ENCODE measurements at regions not wholly inside any gene's neighbourhood (a gene's known extent, or its start where the extent isn't known, plus 50 kb on each side); places are given as distances from the start of the nearest gene placed in this dataset.
A peak's percentile ranks its signal among the peaks of the same experiment; 100 is the strongest.

- Mint-ChIP-seq H3K9me3 (no peaks in the 10 kb centered on the region; a peak in 2 of 5 replicates), H3K4me3 (no peak overlapping the region)
- no peak overlapping the region for H4K91ac ChIP-seq (ENCODE audit: insufficient read length, low read depth, low read length)
These were observed 188.7 kb upstream of the MBL2 start for GRCh38 chr10:52961323-52961722.

More at GRCh38 chr10:52961323-52961722, 188.7 kb upstream of the MBL2 start:
- Mint-ChIP-seq H3K36me3 (ENCODE audit: insufficient read depth in 1 of 3, low read depth in 3 of 3) (peaks cover 0 to 8% (median 2%) of the 10 kb centered on the region in 3 experiments; a peak in 3 of 7 replicates), H3K27ac (peak overlapping the region in 2 of 3 experiments; percentile 1 to 58; a peak in 3 of 7 replicates), H3K27me3 (ENCODE audit: low read depth) (no peaks in the 10 kb centered on the region), H3K4me1 (peaks cover 25 to 29% of the 10 kb centered on the region in 2 experiments)
- Histone ChIP-seq H3K14ac (ENCODE audit: insufficient read depth, low read length) (no peak overlapping the region), H3K9me3 (ENCODE audit: control insufficient read depth, low read depth, low read length) (no peaks in the 10 kb centered on the region), H3K23me2 (ENCODE audit: insufficient read length, low read depth, low read length, poor library complexity, severe bottlenecking) (no peaks in the 10 kb centered on the region), H3K27me3 (ENCODE audit: insufficient read depth, low read length) (no peaks in the 10 kb centered on the region), H2BK5ac (ENCODE audit: insufficient read length, low read length) (no peak overlapping the region), H2BK20ac (ENCODE audit: low read depth, low read length, poor library complexity, severe bottlenecking) (no peak overlapping the region), H4K20me1 (ENCODE audit: control insufficient read depth, insufficient read depth, insufficient read length) (no peaks in the 10 kb centered on the region), H3K56ac (ENCODE audit: insufficient read length, low read depth, low read length) (no peak overlapping the region), H3K4me1 (ENCODE audit: insufficient read depth, low read length) (no peaks in the 10 kb centered on the region; the same call in 1 of the 2 replicates), H2AFZ (ENCODE audit: low read length) (no peak overlapping the region), H2BK15ac (ENCODE audit: low read depth, low read length) (no peak overlapping the region), H2AK5ac (ENCODE audit: insufficient read length, low read length) (no peak overlapping the region), H3K27ac (ENCODE audit: insufficient read length, low read depth, low read length) (no peak overlapping the region), H3K18ac (ENCODE audit: insufficient read length, low read depth, low read length) (peak overlapping the region; percentile 50), H2BK120ac (ENCODE audit: low read depth, low read length, poor library complexity, severe bottlenecking) (no peak overlapping the region), H3K4ac (ENCODE audit: low read depth, low read length) (no peak overlapping the region), H2BK12ac (ENCODE audit: insufficient read length, low read depth, low read length) (no peak overlapping the region), H3K23ac (ENCODE audit: insufficient read length, low read depth, low read length) (no peak overlapping the region), H4K5ac (ENCODE audit: insufficient read length, low read depth, low read length) (no peak overlapping the region), H4K8ac (replicated peaks; ENCODE audit: insufficient read length, low read depth, low read length) (no peak overlapping the region), H3K79me1 (ENCODE audit: insufficient read depth, low read depth, low read length, poor library complexity, severe bottlenecking) (no peaks in the 10 kb centered on the region), H3K4me2 (ENCODE audit: insufficient read depth, insufficient read length, low read length) (no peak overlapping the region), H3K9ac (ENCODE audit: extremely low read depth, insufficient read length, low read length) (no peak overlapping the region), H3K79me2 (ENCODE audit: insufficient read depth, low read length) (no peaks in the 10 kb centered on the region), H3T11ph (ENCODE audit: low read length) (no peak overlapping the region)
- TF ChIP-seq CTCF (conservative IDR thresholded peaks at IDR 0.05): no peak
- no peak for DNase-seq
- no CpG with 5 or more reads among the region's 2 CpGs for WGBS (ENCODE audit: extremely low coverage, insufficient read length, low lambda C conversion rate)
